ENCODE measurements at regions not wholly inside any gene's neighbourhood (a gene's known extent, or its start where the extent isn't known, plus 50 kb on each side); places are given as distances from the start of the nearest gene placed in this dataset.
A peak's percentile ranks its signal among the peaks of the same experiment; 100 is the strongest.

- TF ChIP-seq, protein P1, sequence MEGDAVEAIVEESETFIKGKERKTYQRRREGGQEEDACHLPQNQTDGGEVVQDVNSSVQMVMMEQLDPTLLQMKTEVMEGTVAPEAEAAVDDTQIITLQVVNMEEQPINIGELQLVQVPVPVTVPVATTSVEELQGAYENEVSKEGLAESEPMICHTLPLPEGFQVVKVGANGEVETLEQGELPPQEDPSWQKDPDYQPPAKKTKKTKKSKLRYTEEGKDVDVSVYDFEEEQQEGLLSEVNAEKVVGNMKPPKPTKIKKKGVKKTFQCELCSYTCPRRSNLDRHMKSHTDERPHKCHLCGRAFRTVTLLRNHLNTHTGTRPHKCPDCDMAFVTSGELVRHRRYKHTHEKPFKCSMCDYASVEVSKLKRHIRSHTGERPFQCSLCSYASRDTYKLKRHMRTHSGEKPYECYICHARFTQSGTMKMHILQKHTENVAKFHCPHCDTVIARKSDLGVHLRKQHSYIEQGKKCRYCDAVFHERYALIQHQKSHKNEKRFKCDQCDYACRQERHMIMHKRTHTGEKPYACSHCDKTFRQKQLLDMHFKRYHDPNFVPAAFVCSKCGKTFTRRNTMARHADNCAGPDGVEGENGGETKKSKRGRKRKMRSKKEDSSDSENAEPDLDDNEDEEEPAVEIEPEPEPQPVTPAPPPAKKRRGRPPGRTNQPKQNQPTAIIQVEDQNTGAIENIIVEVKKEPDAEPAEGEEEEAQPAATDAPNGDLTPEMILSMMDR (IDR thresholded peaks at IDR 0.05; ENCODE audit: low read depth, low read length): peak; percentile 63
- TF ChIP-seq, protein P2, sequence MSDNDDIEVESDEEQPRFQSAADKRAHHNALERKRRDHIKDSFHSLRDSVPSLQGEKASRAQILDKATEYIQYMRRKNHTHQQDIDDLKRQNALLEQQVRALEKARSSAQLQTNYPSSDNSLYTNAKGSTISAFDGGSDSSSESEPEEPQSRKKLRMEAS (IDR thresholded peaks at IDR 0.05; ENCODE audit: low read depth, low read length): no peak
- no peak for TF ChIP-seq POLR2A (IDR thresholded peaks at IDR 0.05; ENCODE audit: extremely low read depth, insufficient read length)
- TF ChIP-seq MYC (IDR thresholded peaks at IDR 0.05; ENCODE audit: low read depth, low read length): no peak
Observed at GRCh38 chr3:83523470-83524073, 1435.2 kb upstream of the CADM2 start.

All from NB4 (cell line).